ENCODE measurements at regions not wholly inside any gene's neighbourhood (a gene's known extent, or its start where the extent isn't known, plus 50 kb on each side); places are given as distances from the start of the nearest gene placed in this dataset.

- TF ChIP-seq POLR2A (IDR thresholded peaks at IDR 0.05; ENCODE audit: low read depth, low read length), result no peak
- no peak for TF ChIP-seq POLR2AphosphoS5 (IDR thresholded peaks at IDR 0.05; ENCODE audit: low read depth, low read length)
- TF ChIP-seq TAF1 (IDR thresholded peaks at IDR 0.05; ENCODE audit: low read depth, low read length), result no peak
- TF ChIP-seq SPI1 (IDR thresholded peaks at IDR 0.05; ENCODE audit: low read depth, low read length), result no peak
- TF ChIP-seq POU2F2 (IDR thresholded peaks at IDR 0.05; ENCODE audit: low read depth, low read length), result no peak
Measured at GRCh38 chr2:105517814-105518705, 119.2 kb upstream of the FHL2 start.
